ENCODE measurements at regions not wholly inside any gene's neighbourhood (a gene's known extent, or its start where the extent isn't known, plus 50 kb on each side); places are given as distances from the start of the nearest gene placed in this dataset.

DNA sequence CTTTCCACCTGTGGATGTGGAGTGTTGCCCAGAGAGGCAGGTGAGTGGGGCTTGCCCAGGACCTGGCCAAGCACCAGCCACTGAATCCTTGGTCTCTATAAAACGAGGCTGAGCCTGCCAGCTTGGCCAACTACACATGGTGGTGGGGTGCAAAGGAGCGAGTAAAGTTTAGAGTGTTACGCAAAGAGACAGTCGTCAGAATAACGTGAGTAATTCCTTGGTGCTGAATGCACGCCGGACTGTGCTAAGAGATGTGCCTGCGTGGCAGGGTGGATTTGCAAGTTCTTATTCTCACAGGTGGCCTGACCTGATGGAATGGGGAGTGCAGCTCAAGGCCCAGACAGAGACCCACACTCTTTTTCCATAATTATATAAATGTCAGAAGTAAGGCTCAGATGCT, 88.6 kb upstream of the B3GAT1 start:
- TF ChIP-seq KLF8 (tag by site-specific recombination; IDR thresholded peaks at IDR 0.05) (no peak), ZNF112 (tag by site-specific recombination; IDR thresholded peaks at IDR 0.05) (no peak)
- no peak overlapping the region for H3K4me3 ChIP-seq (ENCODE audit: low read depth, low read length)
- no peaks in the 10 kb centered on the region for H3K4me1 ChIP-seq (ENCODE audit: control insufficient read depth, insufficient read depth, low read length)
- no peaks in the 10 kb centered on the region for H3K36me3 ChIP-seq (ENCODE audit: control insufficient read depth in 2 of 2, insufficient read depth in 1 of 2, low read length in 2 of 2)
- CTCF ChIA-PET, result no interaction called here
- POLR2A ChIA-PET, result no interaction called here
- H3K9me3 ChIP-seq (ENCODE audit: control insufficient read depth, insufficient read depth, low read depth, low read length), result no peaks in the 10 kb centered on the region
- no peak overlapping the region for H3K27ac ChIP-seq (ENCODE audit: extremely low read depth, low read depth, low read length)

DNA sequence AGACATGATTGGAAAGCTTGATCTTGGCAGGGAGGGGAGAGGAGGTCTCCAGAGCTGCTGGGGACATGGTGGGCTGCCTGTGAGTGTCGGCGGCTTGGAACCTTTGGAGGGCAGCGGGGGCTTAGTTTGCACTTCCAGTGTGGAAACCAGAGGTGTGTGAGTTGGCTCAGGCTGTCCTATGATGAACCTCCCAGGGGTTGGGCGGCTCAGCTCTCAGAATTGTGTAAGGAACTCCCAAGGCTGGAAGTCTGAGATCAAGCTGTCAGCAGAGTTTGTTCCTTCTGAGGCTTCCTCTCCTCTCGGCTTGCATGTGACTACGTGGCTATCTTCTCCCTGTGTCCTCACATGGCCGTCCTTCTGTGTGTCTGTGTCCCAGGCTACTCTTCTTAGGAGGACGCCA, 87.9 kb upstream of the B3GAT1 start:
- Histone ChIP-seq H3K4me1 (ENCODE audit: control insufficient read depth, insufficient read depth, low read length) (no peaks in the 10 kb centered on the region), H3K27ac (ENCODE audit: extremely low read depth, low read depth, low read length) (no peak overlapping the region), H3K9me3 (ENCODE audit: control insufficient read depth, insufficient read depth, low read depth, low read length) (no peaks in the 10 kb centered on the region), H3K4me3 (ENCODE audit: low read depth, low read length) (no peak overlapping the region), H3K36me3 (ENCODE audit: control insufficient read depth in 2 of 2, insufficient read depth in 1 of 2, low read length in 2 of 2) (no peaks in the 10 kb centered on the region)
- TF ChIP-seq, protein P1, sequence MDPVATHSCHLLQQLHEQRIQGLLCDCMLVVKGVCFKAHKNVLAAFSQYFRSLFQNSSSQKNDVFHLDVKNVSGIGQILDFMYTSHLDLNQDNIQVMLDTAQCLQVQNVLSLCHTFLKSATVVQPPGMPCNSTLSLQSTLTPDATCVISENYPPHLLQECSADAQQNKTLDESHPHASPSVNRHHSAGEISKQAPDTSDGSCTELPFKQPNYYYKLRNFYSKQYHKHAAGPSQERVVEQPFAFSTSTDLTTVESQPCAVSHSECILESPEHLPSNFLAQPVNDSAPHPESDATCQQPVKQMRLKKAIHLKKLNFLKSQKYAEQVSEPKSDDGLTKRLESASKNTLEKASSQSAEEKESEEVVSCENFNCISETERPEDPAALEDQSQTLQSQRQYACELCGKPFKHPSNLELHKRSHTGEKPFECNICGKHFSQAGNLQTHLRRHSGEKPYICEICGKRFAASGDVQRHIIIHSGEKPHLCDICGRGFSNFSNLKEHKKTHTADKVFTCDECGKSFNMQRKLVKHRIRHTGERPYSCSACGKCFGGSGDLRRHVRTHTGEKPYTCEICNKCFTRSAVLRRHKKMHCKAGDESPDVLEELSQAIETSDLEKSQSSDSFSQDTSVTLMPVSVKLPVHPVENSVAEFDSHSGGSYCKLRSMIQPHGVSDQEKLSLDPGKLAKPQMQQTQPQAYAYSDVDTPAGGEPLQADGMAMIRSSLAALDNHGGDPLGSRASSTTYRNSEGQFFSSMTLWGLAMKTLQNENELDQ (tag by site-specific recombination; IDR thresholded peaks at IDR 0.05; ENCODE audit: low read depth), result no peak
- TF ChIP-seq ZNF146 (tag by site-specific recombination; IDR thresholded peaks at IDR 0.05) (no peak), IKZF3 (tag by site-specific recombination; IDR thresholded peaks at IDR 0.05) (no peak), ZNF596 (tag by site-specific recombination; IDR thresholded peaks at IDR 0.05) (no peak), ZNF350 (tag by site-specific recombination; IDR thresholded peaks at IDR 0.05) (no peak), ZBTB17 (tag by site-specific recombination; IDR thresholded peaks at IDR 0.05) (no peak), HOXC10 (CRISPR knock-in tag; IDR thresholded peaks at IDR 0.05) (no peak), SP3 (tag by site-specific recombination; IDR thresholded peaks at IDR 0.05) (no peak), ZNF132 (tag by site-specific recombination; IDR thresholded peaks at IDR 0.05; ENCODE audit: borderline replicate concordance) (no peak), ZNF830 (tag by site-specific recombination; IDR thresholded peaks at IDR 0.05; ENCODE audit: low read depth) (no peak), ZNF621 (tag by site-specific recombination; IDR thresholded peaks at IDR 0.05) (no peak), ZNF214 (tag by site-specific recombination; IDR thresholded peaks at IDR 0.05; ENCODE audit: borderline replicate concordance) (no peak), ZNF211 (tag by site-specific recombination; IDR thresholded peaks at IDR 0.05; ENCODE audit: low read depth) (no peak), ZNF701 (tag by site-specific recombination; IDR thresholded peaks at IDR 0.05) (no peak)
- TF ChIP-seq, protein P2, sequence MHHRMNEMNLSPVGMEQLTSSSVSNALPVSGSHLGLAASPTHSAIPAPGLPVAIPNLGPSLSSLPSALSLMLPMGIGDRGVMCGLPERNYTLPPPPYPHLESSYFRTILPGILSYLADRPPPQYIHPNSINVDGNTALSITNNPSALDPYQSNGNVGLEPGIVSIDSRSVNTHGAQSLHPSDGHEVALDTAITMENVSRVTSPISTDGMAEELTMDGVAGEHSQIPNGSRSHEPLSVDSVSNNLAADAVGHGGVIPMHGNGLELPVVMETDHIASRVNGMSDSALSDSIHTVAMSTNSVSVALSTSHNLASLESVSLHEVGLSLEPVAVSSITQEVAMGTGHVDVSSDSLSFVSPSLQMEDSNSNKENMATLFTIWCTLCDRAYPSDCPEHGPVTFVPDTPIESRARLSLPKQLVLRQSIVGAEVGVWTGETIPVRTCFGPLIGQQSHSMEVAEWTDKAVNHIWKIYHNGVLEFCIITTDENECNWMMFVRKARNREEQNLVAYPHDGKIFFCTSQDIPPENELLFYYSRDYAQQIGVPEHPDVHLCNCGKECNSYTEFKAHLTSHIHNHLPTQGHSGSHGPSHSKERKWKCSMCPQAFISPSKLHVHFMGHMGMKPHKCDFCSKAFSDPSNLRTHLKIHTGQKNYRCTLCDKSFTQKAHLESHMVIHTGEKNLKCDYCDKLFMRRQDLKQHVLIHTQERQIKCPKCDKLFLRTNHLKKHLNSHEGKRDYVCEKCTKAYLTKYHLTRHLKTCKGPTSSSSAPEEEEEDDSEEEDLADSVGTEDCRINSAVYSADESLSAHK (tag by site-specific recombination; IDR thresholded peaks at IDR 0.05), result no peak
- TF ChIP-seq, protein P3, sequence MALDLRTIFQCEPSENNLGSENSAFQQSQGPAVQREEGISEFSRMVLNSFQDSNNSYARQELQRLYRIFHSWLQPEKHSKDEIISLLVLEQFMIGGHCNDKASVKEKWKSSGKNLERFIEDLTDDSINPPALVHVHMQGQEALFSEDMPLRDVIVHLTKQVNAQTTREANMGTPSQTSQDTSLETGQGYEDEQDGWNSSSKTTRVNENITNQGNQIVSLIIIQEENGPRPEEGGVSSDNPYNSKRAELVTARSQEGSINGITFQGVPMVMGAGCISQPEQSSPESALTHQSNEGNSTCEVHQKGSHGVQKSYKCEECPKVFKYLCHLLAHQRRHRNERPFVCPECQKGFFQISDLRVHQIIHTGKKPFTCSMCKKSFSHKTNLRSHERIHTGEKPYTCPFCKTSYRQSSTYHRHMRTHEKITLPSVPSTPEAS (tag by site-specific recombination; IDR thresholded peaks at IDR 0.05), result no peak
- TF ChIP-seq, protein P4, sequence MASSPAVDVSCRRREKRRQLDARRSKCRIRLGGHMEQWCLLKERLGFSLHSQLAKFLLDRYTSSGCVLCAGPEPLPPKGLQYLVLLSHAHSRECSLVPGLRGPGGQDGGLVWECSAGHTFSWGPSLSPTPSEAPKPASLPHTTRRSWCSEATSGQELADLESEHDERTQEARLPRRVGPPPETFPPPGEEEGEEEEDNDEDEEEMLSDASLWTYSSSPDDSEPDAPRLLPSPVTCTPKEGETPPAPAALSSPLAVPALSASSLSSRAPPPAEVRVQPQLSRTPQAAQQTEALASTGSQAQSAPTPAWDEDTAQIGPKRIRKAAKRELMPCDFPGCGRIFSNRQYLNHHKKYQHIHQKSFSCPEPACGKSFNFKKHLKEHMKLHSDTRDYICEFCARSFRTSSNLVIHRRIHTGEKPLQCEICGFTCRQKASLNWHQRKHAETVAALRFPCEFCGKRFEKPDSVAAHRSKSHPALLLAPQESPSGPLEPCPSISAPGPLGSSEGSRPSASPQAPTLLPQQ (tag by site-specific recombination; IDR thresholded peaks at IDR 0.05), result no peak
- POLR2A ChIA-PET, result no interaction called here
- CTCF ChIA-PET, result no interaction called here

All from HEK293 (cell line).